Trophoblast cell (in vitro differentiated cells and primary cell): ENCODE measurements at regions not wholly inside any gene's neighbourhood (a gene's known extent, or its start where the extent isn't known, plus 50 kb on each side); places are given as distances from the start of the nearest gene placed in this dataset.

ENCODE experiments used
- DNase-seq, 2 donors: peaks; one replicate each; pipeline ENCODE4 v3.0.0-alpha.2; 2016
- H2AFZ ChIP-seq: 2 replicates; pipeline ENCODE4 v1.6.1; 2013; ENCODE audit warnings: low read length, moderate library complexity, mild to moderate bottlenecking; ENCODE audit not compliant: insufficient read depth, poor library complexity
- H2AK5ac ChIP-seq: 2 replicates; pipeline ENCODE4 v1.6.1; 2013; ENCODE audit warnings: mild to moderate bottlenecking, low read length
- H2BK120ac ChIP-seq: 2 replicates; pipeline ENCODE4 v1.6.1; 2013; ENCODE audit warnings: low read length, mild to moderate bottlenecking, moderate library complexity; ENCODE audit not compliant: insufficient read depth, poor library complexity
- H2BK12ac ChIP-seq: 2 replicates; pipeline ENCODE4 v1.6.1; 2013; ENCODE audit warnings: mild to moderate bottlenecking, low read length, moderate library complexity
- H2BK5ac ChIP-seq: 2 replicates; pipeline ENCODE4 v1.6.1; 2013; ENCODE audit warnings: low read length, low read depth, moderate library complexity, mild to moderate bottlenecking; ENCODE audit not compliant: poor library complexity
- H3K14ac ChIP-seq: 2 replicates; pipeline ENCODE4 v1.6.1; 2013; ENCODE audit warnings: mild to moderate bottlenecking, low read length
- H3K18ac ChIP-seq: 2 replicates; pipeline ENCODE4 v1.6.1; 2013; ENCODE audit warnings: mild to moderate bottlenecking, low read length
- H3K23ac ChIP-seq: 2 replicates; pipeline ENCODE4 v1.6.1; 2013; ENCODE audit warnings: low read length
- H3K27ac ChIP-seq: 2 replicates; pipeline ENCODE4 v1.5.1; 2013; ENCODE audit warnings: low read depth, mild to moderate bottlenecking, inconsistent platforms, low read length, moderate library complexity
- H3K27me3 ChIP-seq: 2 replicates; pipeline ENCODE4 v1.6.1; 2013; ENCODE audit warnings: inconsistent platforms, mild to moderate bottlenecking, low read length, moderate library complexity; ENCODE audit not compliant: insufficient read depth
- H3K36me3 ChIP-seq, 2 experiments: 1 replicate in 1 of 2; 2 replicates in 1 of 2; pipeline ENCODE4 v1.6.1; 2013; ENCODE audit warnings: low read length in 2 of 2, mild to moderate bottlenecking in 2 of 2, moderate library complexity in 1 of 2; ENCODE audit not compliant: insufficient read depth in 2 of 2, control insufficient read depth in 1 of 2
- H3K4ac ChIP-seq: 2 replicates; pipeline ENCODE4 v1.6.1; 2013; ENCODE audit warnings: low read depth, mild to moderate bottlenecking, low read length, moderate library complexity
- H3K4me1 ChIP-seq, 2 experiments: 1 replicate in 1 of 2; 2 replicates in 1 of 2; pipeline ENCODE4 v1.6.1; 2013; ENCODE audit warnings: low read length in 2 of 2, mild to moderate bottlenecking in 2 of 2, moderate library complexity in 1 of 2; ENCODE audit not compliant: insufficient read depth in 2 of 2, control insufficient read depth in 1 of 2
- H3K4me2 ChIP-seq: 2 replicates; pipeline ENCODE4 v1.6.1; 2013; ENCODE audit warnings: inconsistent platforms, mild to moderate bottlenecking, low read length, moderate library complexity
- H3K4me3 ChIP-seq: 2 replicates; pipeline ENCODE4 v1.5.1; 2013; ENCODE audit warnings: mild to moderate bottlenecking, low read depth, low read length, inconsistent platforms
- H3K79me1 ChIP-seq: one replicate; pipeline ENCODE4 v1.6.1; 2013; ENCODE audit warnings: low read length
- H3K79me2 ChIP-seq: 2 replicates; pipeline ENCODE4 v1.6.1; 2013; ENCODE audit warnings: low read length, mild to moderate bottlenecking; ENCODE audit not compliant: control insufficient read depth, insufficient read depth, poor library complexity
- H3K9ac ChIP-seq: 2 replicates; pipeline ENCODE4 v1.6.1; 2013; ENCODE audit warnings: mild to moderate bottlenecking, low read length
- H3K9me3 ChIP-seq: 2 replicates; pipeline ENCODE4 v1.6.1; 2013; ENCODE audit warnings: low read depth, mild to moderate bottlenecking, control low read depth, inconsistent platforms, low read length; ENCODE audit not compliant: insufficient read depth
- H4K12ac ChIP-seq: 2 replicates; pipeline ENCODE4 v1.6.1; 2013; ENCODE audit warnings: low read depth, mild to moderate bottlenecking, low read length, moderate library complexity
- H4K8ac ChIP-seq: 2 replicates; pipeline ENCODE4 v1.6.1; 2013; ENCODE audit warnings: low read depth, mild to moderate bottlenecking, low read length, moderate library complexity
- H4K91ac ChIP-seq: one replicate; pipeline ENCODE4 v1.6.1; 2013; ENCODE audit warnings: low read depth, mild to moderate bottlenecking, low read length, moderate library complexity
- WGBS: extraction: QIAGEN DNeasy Blood & Tissue Kit; methylation state at CpG from one replicate; pipeline ENCODE4 v1.1.7; 2013; ENCODE audit warnings: missing lambda C conversion rate; ENCODE audit not compliant: insufficient read length, insufficient coverage; ENCODE audit errors: extremely low coverage; 5-methylcytosine and 5-hydroxymethylcytosine counted together

GRCh38 chr4:83192634-83193033 lies 78.1 kb upstream of the PLAC8 start:
- Histone ChIP-seq H3K4ac (no peak overlapping the region), H4K91ac (no peak overlapping the region), H4K12ac (no peak overlapping the region), H3K9ac (no peak overlapping the region), H2AFZ (no peak overlapping the region), H3K9me3 (peaks cover 1% of the 10 kb centered on the region), H2BK12ac (no peak overlapping the region), H3K18ac (no peak overlapping the region), H3K4me2 (no peak overlapping the region), H2BK5ac (no peak overlapping the region), H3K79me2 (no peaks in the 10 kb centered on the region), H3K4me3 (no peak overlapping the region), H3K4me1 (peaks cover 5 to 9% of the 10 kb centered on the region in 2 experiments), H3K27ac (no peak overlapping the region), H2AK5ac (no peak overlapping the region), H3K14ac (no peak overlapping the region), H4K8ac (no peak overlapping the region), H3K36me3 (peaks cover 0 to 3% of the 10 kb centered on the region in 2 experiments), H3K27me3 (no peaks in the 10 kb centered on the region), H3K23ac (no peak overlapping the region), H3K79me1 (peaks cover 5% of the 10 kb centered on the region), H2BK120ac (no peak overlapping the region)
- WGBS = no CpG with 5 or more reads among the region's 6 CpGs
- DNase-seq = no peak

GRCh38 chr4:83191026-83191425 lies 76.5 kb upstream of the PLAC8 start:
- Histone ChIP-seq H3K18ac (no peak overlapping the region), H3K4me1 (peaks cover 5 to 9% of the 10 kb centered on the region in 2 experiments), H2BK120ac (no peak overlapping the region), H3K9ac (no peak overlapping the region), H3K27ac (no peak overlapping the region), H3K36me3 (peaks cover 0 to 3% of the 10 kb centered on the region in 2 experiments), H3K23ac (no peak overlapping the region), H3K4me2 (no peak overlapping the region), H3K27me3 (no peaks in the 10 kb centered on the region), H3K9me3 (peaks cover 1% of the 10 kb centered on the region), H4K12ac (no peak overlapping the region), H3K79me1 (peaks cover 5% of the 10 kb centered on the region), H4K91ac (no peak overlapping the region), H3K79me2 (no peaks in the 10 kb centered on the region), H2AK5ac (no peak overlapping the region), H3K4ac (no peak overlapping the region), H2AFZ (no peak overlapping the region), H3K14ac (no peak overlapping the region), H3K4me3 (no peak overlapping the region), H2BK12ac (peak overlapping the region; percentile 30), H2BK5ac (peak overlapping the region; percentile 54), H4K8ac (no peak overlapping the region)
- DNase-seq = no peak
- no CpG with 5 or more reads among the region's 2 CpGs for WGBS

- H3K4me1 ChIP-seq = peaks cover 3 to 8% of the 10 kb centered on the region in 2 experiments
- H2AFZ ChIP-seq = no peak overlapping the region
- peak overlapping the region; percentile 88 for H2BK120ac ChIP-seq
- H3K18ac ChIP-seq = no peak overlapping the region
- peak overlapping the region; percentile 65 for H4K8ac ChIP-seq
- H3K27me3 ChIP-seq = no peaks in the 10 kb centered on the region
- no peaks in the 10 kb centered on the region for H3K9me3 ChIP-seq
- no peak overlapping the region for H3K14ac ChIP-seq
- no peak overlapping the region for H4K91ac ChIP-seq
- no peak overlapping the region for H3K4me2 ChIP-seq
- H3K36me3 ChIP-seq = no peaks in the 10 kb centered on the region
- no peak overlapping the region for H3K4me3 ChIP-seq
- H3K4ac ChIP-seq = no peak overlapping the region
- H2AK5ac ChIP-seq = peak overlapping the region; percentile 19
- H3K23ac ChIP-seq = no peak overlapping the region
- H3K79me1 ChIP-seq = no peaks in the 10 kb centered on the region
- H3K79me2 ChIP-seq = no peaks in the 10 kb centered on the region
- no peak overlapping the region for H3K27ac ChIP-seq
- H4K12ac ChIP-seq = no peak overlapping the region
- H3K9ac ChIP-seq = no peak overlapping the region
- peak in 1 of 2 donors; percentile 26 for DNase-seq
- no CpG with 5 or more reads among the region's 7 CpGs for WGBS
- no peak overlapping the region for H2BK5ac ChIP-seq
- H2BK12ac ChIP-seq = peak overlapping the region; percentile 36
Observed at GRCh38 chr4:83189631-83190136, 75.2 kb upstream of the PLAC8 start.

- Histone ChIP-seq H2AFZ (no peak overlapping the region), H3K4me2 (no peak overlapping the region), H2AK5ac (no peak overlapping the region), H4K91ac (no peak overlapping the region), H3K36me3 (no peaks in the 10 kb centered on the region), H3K4ac (no peak overlapping the region), H3K18ac (no peak overlapping the region), H3K9me3 (no peaks in the 10 kb centered on the region), H2BK12ac (no peak overlapping the region), H3K79me1 (no peaks in the 10 kb centered on the region), H3K14ac (no peak overlapping the region), H3K27ac (no peak overlapping the region), H3K23ac (no peak overlapping the region), H3K9ac (no peak overlapping the region), H2BK120ac (no peak overlapping the region), H2BK5ac (no peak overlapping the region), H4K8ac (no peak overlapping the region), H4K12ac (no peak overlapping the region), H3K27me3 (no peaks in the 10 kb centered on the region), H3K4me3 (no peak overlapping the region), H3K4me1 (no peaks in the 10 kb centered on the region), H3K79me2 (no peaks in the 10 kb centered on the region)
- WGBS = no CpG with 5 or more reads among the region's 7 CpGs
- DNase-seq = no peak
Observed at GRCh38 chr4:83180431-83180968, 66.0 kb upstream of the PLAC8 start.
